Fibroblast of lung (primary cell): ENCODE measurements at regions not wholly inside any gene's neighbourhood (a gene's known extent, or its start where the extent isn't known, plus 50 kb on each side); places are given as distances from the start of the nearest gene placed in this dataset.
"Not testable (repeated sequence)": the region's sequence is repeated elsewhere in the genome, so short reads cannot be mapped to it uniquely, and the experiment has no call there.

ENCODE experiments used
- DNase-seq, 2 donors: peaks; one replicate each; pipeline versions ENCODE4 v3.0.0 to v3.0.0-alpha.2; 2010; ENCODE audit warnings: low read depth in 2 of 2
- H2AFZ ChIP-seq: 2 replicates; pipeline ENCODE4 v1.5.1; 2012; ENCODE audit warnings: low read length, control low read depth, inconsistent platforms
- H3K27ac ChIP-seq: 2 replicates; pipeline ENCODE4 v1.5.1; 2011; ENCODE audit warnings: low read length, control low read depth; ENCODE audit not compliant: insufficient read depth
- H3K27me3 ChIP-seq: 2 replicates; pipeline ENCODE4 v1.5.1; 2011; ENCODE audit warnings: mild to moderate bottlenecking, low read length; ENCODE audit not compliant: control insufficient read depth, insufficient read depth
- H3K36me3 ChIP-seq: 2 replicates; pipeline ENCODE4 v1.5.1; 2011; ENCODE audit warnings: low read length; ENCODE audit not compliant: control insufficient read depth, insufficient read depth
- H3K4me1 ChIP-seq: 2 replicates; pipeline ENCODE4 v1.5.1; 2011; ENCODE audit warnings: low read length; ENCODE audit not compliant: control insufficient read depth, insufficient read depth; ENCODE audit errors: extremely low read depth
- H3K4me2 ChIP-seq: 2 replicates; pipeline ENCODE4 v1.5.1; 2011; ENCODE audit warnings: low read length, control low read depth; ENCODE audit not compliant: insufficient read depth; ENCODE audit errors: extremely low read depth
- H3K4me3 ChIP-seq, 4 experiments: fragments of 200-600 bp in 1 of 4; sonication (generic) in 1 of 4; replicated peaks in 1 of 4; 2 replicates each; pipeline ENCODE4 v1.5.1; 2011 to 2016; ENCODE audit warnings: low read length in 4 of 4, low read depth in 3 of 4, mild to moderate bottlenecking in 3 of 4, control low read depth in 2 of 4, inconsistent platforms in 1 of 4, mixed read lengths in 1 of 4; ENCODE audit not compliant: insufficient read depth in 1 of 4; ENCODE audit errors: control extremely low read depth in 1 of 4
- H3K79me2 ChIP-seq: 2 replicates; pipeline ENCODE4 v1.5.1; 2012; ENCODE audit warnings: mild to moderate bottlenecking, low read length, inconsistent platforms; ENCODE audit not compliant: control insufficient read depth, insufficient read depth
- H3K9ac ChIP-seq: 2 replicates; pipeline ENCODE4 v1.5.1; 2011; ENCODE audit warnings: mild to moderate bottlenecking, low read length, control low read depth; ENCODE audit not compliant: insufficient read depth
- H3K9me3 ChIP-seq: 2 replicates; pipeline ENCODE4 v1.5.1; 2012; ENCODE audit warnings: low read depth, low read length; ENCODE audit not compliant: control insufficient read depth, insufficient read depth
- H4K20me1 ChIP-seq: 2 replicates; pipeline ENCODE4 v1.5.1; 2011; ENCODE audit warnings: low read length; ENCODE audit not compliant: control insufficient read depth, insufficient read depth; ENCODE audit errors: extremely low read depth
- CTCF ChIP-seq, 2 donors: IDR thresholded peaks in 1 of 2; conservative IDR thresholded peaks in 1 of 2; 1 replicate in 1 of 2; 2 replicates in 1 of 2; pipeline ENCODE4 v1.5.1; 2011 to 2012; ENCODE audit warnings: low read length in 2 of 2, control low read depth in 1 of 2, inconsistent platforms in 1 of 2, low read depth in 1 of 2, mild to moderate bottlenecking in 1 of 2
- EZH2 ChIP-seq: IDR thresholded peaks from 2 replicates; pipeline ENCODE4 v1.5.1; 2012; ENCODE audit warnings: low read length, control low read depth, mild to moderate bottlenecking; ENCODE audit errors: missing control alignments

- H3K36me3 ChIP-seq = no peaks in the 10 kb centered on the region
- H3K27ac ChIP-seq = no peak overlapping the region
- no peaks in the 10 kb centered on the region for H3K27me3 ChIP-seq
- no peak overlapping the region for H3K9ac ChIP-seq
- DNase-seq = no peak
- no peaks in the 10 kb centered on the region for H3K79me2 ChIP-seq
- no peaks in the 10 kb centered on the region for H4K20me1 ChIP-seq
- H3K4me3 ChIP-seq = no peak overlapping the region
- TF ChIP-seq CTCF (conservative IDR thresholded peaks at IDR 0.05 in 1 of 2, IDR thresholded peaks at IDR 0.05 in 1 of 2; ENCODE audit: low read depth in 1 of 2, low read length in 2 of 2) = no peak
- TF ChIP-seq EZH2 = no peak
- no peak overlapping the region for H2AFZ ChIP-seq
- no peak overlapping the region for H3K4me2 ChIP-seq
- H3K9me3 ChIP-seq = no peaks in the 10 kb centered on the region
- H3K4me1 ChIP-seq = no peaks in the 10 kb centered on the region
Measured at GRCh38 chr1:99550198-99550597, 95.7 kb upstream of the PALMD start.

- H3K4me3 ChIP-seq = no peak overlapping the region
- H3K36me3 ChIP-seq = no peaks in the 10 kb centered on the region
- no peaks in the 10 kb centered on the region for H3K79me2 ChIP-seq
- H3K4me1 ChIP-seq = no peaks in the 10 kb centered on the region
- H2AFZ ChIP-seq = no peak overlapping the region
- no peak overlapping the region for H3K4me2 ChIP-seq
- TF ChIP-seq CTCF (conservative IDR thresholded peaks at IDR 0.05 in 1 of 2, IDR thresholded peaks at IDR 0.05 in 1 of 2; ENCODE audit: low read depth in 1 of 2, low read length in 2 of 2) (no peak), EZH2 (no peak)
- H3K9ac ChIP-seq = no peak overlapping the region
- no peaks in the 10 kb centered on the region for H4K20me1 ChIP-seq
- no peak overlapping the region for H3K27ac ChIP-seq
- no peaks in the 10 kb centered on the region for H3K27me3 ChIP-seq
- no peak for DNase-seq
- H3K9me3 ChIP-seq = no peaks in the 10 kb centered on the region
Measured at GRCh38 chr1:99551812-99552614, 93.9 kb upstream of the PALMD start.

- no peak overlapping the region for H3K4me2 ChIP-seq
Measured at GRCh38 chr1:99553301-99553700, 92.6 kb upstream of the PALMD start.

GRCh38 chr1:99553819-99554218, 92.1 kb upstream of the PALMD start:
- not testable (repeated sequence) for H3K9me3 ChIP-seq, H3K36me3 ChIP-seq, H2AFZ ChIP-seq, H3K27ac ChIP-seq, H3K9ac ChIP-seq, H3K4me2 ChIP-seq, H3K4me3 ChIP-seq, H3K79me2 ChIP-seq, H3K27me3 ChIP-seq, H3K4me1 ChIP-seq, H4K20me1 ChIP-seq
- peak in 1 of 2 donors; percentile 26 for DNase-seq

More at GRCh38 chr1:99553301-99553700, 92.6 kb upstream of the PALMD start:
- no peak overlapping the region for H3K9ac ChIP-seq
- no peaks in the 10 kb centered on the region for H3K27me3 ChIP-seq
- DNase-seq = no peak
- H3K4me1 ChIP-seq = peaks cover 9% of the 10 kb centered on the region
- H3K9me3 ChIP-seq = no peaks in the 10 kb centered on the region
- no peak overlapping the region for H3K4me3 ChIP-seq
- no peak overlapping the region for H2AFZ ChIP-seq
- no peaks in the 10 kb centered on the region for H3K36me3 ChIP-seq
- H3K79me2 ChIP-seq = no peaks in the 10 kb centered on the region
- TF ChIP-seq CTCF (conservative IDR thresholded peaks at IDR 0.05 in 1 of 2, IDR thresholded peaks at IDR 0.05 in 1 of 2; ENCODE audit: low read depth in 1 of 2, low read length in 2 of 2) (no peak), EZH2 (no peak)
- no peak overlapping the region for H3K27ac ChIP-seq
- H4K20me1 ChIP-seq = no peaks in the 10 kb centered on the region
